SH-SY5Y (cell line): ENCODE measurements at regions not wholly inside any gene's neighbourhood (a gene's known extent, or its start where the extent isn't known, plus 50 kb on each side); places are given as distances from the start of the nearest gene placed in this dataset.

Experiments
- GATA2 ChIP-seq: IDR thresholded peaks from 2 replicates; pipeline ENCODE4 v1.6.1; 2011; ENCODE audit warnings: mild to moderate bottlenecking, low read depth, low read length
- GATA3 ChIP-seq: IDR thresholded peaks from 2 replicates; pipeline ENCODE4 v1.6.1; 2011; ENCODE audit warnings: low read depth, mild to moderate bottlenecking, low read length, moderate library complexity

GRCh38 chr2:8159211-8159965 lies 522.5 kb upstream of the ID2 start:
- TF ChIP-seq GATA2 (no peak), GATA3 (no peak)
